ENCODE measurements at regions not wholly inside any gene's neighbourhood (a gene's known extent, or its start where the extent isn't known, plus 50 kb on each side); places are given as distances from the start of the nearest gene placed in this dataset.
"Not testable (repeated sequence)": the region's sequence is repeated elsewhere in the genome, so short reads cannot be mapped to it uniquely, and the experiment has no call there.

DNA sequence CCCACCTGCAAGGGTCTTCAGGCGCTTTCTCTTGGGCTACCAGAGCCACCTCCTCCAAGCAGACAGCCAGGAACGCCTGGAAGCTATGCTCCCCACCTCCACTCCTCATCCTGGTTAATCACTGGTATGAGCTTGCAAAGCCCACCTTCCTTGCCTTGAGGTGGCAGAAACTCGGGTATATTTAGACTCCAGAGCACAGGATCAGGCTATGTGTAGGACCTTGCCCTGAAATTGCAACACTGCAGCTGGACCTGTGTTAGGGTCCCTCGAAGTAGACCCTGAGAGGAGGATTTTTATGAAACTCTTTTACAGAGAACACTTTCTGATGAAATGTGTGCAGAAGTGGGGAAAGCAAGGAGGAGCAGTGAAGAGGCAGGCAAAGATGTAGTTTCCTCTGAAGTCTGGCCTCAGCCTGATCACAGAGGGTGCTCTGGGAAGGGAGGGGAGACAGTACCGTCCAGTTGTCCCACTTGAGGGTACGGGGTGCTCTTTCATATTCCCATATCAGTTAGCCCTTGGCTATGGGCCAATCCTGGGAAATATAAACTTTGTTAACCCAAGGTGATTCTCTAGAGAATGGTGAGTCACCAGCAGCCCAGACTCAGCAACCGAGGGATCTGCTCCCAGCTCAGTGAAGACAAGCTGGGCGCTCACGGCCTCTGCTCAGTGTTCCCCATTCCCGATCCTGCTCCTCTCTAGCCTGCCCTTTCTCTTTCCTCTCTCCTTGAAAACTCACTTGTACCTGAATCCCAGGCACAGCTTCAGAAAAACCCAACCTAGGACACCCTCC lies 157.9 kb downstream of the UQCRFS1 start:
- DNase-seq (ENCODE audit: low read depth in 2 of 2) = no peak

DNA sequence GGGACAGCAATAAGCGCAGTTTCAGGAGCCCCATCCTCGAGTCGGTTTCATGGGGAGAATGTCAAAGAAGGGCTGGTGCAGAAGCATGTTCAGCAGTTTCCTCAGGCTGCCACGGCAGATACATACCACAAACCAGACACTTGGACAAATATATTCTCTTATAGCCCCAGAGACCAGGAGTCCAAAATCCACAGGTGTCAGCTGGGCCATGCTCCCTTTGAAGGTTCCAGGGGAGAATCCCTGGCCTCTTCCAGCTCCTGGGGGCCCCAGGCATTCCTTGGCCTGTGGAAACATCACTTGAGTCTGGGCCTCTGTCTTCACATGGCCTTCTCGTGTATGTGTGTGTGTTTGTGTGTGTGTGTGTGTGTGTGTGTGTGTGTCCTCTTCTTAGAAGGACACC lies 164.1 kb downstream of the UQCRFS1 start:
- DNase-seq (ENCODE audit: low read depth in 2 of 2) = no peak

DNA sequence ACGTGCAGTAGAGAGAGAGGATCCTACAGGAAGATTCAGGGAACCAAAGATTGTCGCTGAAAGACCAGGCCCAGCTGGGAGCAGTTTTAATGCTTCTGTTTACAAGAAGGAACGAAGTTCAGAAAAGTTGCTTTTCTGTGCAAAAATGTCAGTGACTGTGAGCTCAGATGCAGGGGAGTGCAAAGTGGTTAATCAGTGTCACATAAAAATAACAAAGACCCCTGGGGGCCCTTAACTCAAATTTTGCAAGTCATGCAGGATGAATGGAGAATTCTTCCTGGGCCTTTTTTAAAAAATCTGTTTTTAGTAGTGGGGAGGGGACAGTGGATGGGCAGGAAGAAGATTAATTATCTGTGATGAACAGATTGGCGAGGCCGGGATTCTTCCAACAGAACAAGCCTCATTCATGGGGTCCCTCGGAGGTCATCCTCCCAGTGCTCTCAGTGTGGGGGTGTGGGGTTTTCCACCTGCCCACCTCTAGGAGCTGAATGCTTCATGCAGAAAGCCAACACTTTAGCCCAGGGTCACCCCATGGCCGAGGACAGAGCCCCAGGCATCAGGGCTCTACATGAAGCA lies 167.2 kb downstream of the UQCRFS1 start:
- DNase-seq (ENCODE audit: low read depth in 2 of 2) = no peak

DNA sequence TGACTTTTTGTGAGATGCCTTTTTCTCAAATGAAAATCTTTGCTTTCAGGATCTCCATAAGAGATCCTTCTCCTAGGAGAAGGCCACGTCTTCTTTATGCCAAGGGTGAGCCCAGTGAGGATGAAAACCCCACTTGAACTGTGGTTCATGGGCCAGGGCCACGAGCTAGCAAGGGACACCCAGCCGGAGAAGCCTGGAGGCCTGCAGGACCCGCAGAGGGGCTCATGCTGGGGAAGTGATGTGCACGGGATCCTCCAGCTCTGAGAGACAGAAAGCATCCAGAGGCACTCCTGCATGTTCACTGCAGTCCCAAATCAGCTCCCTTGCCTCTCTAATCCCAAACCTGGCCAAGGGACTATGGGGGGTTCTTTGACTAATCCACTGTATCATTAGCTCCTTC lies 168.9 kb downstream of the UQCRFS1 start:
- DNase-seq (ENCODE audit: low read depth in 2 of 2) = no peak

DNA sequence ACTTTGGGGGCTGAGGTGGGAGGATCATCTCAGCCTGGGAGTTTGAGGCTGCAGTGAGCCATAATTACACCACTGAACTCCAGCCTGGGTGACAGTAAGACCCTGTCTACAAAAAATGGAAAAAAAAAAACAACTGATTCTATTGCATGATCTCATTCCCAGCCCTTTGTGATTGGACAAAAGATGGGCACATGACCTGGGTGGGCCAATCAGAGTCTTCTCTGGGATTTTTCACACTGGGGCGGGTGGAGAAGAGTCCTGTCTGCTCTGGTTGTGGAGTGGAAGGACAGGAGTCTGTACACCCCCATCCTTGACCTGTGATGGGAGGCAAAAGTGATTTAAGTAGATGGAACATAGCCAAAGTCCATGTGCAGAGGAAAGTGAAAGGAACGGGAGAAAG lies 170.5 kb downstream of the UQCRFS1 start:
- DNase-seq (ENCODE audit: low read depth in 2 of 2) = no peak

DNA sequence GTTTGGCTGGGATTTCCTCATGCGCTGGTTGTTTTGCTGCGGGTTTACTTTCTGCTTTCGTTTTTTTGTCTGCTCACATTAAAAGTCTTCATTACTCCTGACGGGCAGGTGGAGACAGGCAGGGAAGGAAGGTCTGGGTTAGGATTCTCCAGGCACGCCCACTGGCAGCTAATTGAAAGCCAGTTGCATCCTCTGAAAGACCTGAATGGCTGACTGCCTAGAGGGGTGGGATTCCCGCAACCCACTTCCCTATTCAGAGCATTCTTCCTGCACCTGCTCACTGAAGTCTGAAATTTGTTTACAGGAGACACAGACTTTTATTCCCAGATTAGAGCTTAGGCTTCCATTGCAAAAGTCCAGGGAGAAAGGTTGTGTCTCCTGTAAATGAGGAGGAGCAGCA lies 172.0 kb downstream of the UQCRFS1 start:
- DNase-seq (ENCODE audit: low read depth in 2 of 2) = no peak

DNA sequence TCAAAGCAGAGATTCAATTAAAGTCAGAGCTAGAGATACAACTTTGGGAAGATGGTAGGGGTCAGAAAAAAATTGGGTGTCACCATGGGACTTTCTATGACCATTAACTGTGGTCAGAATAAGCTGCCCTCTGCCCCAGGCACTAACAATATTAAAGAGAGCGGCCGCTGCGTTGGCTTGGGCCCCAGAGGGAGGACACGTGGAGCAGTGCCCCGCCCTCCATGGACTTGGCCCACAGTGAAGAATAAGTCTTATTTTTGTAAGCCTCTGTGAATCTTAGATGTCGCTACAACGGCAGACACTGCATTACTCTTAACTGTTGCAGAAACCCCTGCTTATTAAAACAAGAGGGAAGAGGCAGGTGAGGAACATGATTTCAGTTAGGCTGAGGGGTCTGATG lies 172.7 kb downstream of the UQCRFS1 start:
- no peak for DNase-seq (ENCODE audit: low read depth in 2 of 2)

DNA sequence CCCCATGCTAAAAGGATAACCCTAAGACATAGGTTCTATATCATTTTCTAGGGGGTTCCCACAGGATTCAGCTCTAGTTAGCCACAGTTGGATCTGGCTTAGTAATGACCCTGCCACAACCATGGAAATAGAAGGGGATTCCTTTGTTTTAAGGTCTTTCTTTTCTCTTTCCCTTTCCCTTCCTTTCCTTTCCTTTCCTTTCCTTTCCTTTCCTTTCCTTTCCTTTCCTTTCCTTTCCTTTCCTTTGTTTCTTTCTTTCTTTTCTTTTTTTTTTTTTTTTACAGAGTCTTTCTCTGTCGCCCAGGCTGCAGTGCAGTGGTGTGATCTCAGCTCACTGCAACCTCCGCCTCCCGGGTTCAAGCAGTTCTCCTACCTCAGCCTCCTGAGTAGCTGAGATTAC lies 173.9 kb downstream of the UQCRFS1 start:
- not testable (repeated sequence) for DNase-seq (ENCODE audit: low read depth in 2 of 2)

DNA sequence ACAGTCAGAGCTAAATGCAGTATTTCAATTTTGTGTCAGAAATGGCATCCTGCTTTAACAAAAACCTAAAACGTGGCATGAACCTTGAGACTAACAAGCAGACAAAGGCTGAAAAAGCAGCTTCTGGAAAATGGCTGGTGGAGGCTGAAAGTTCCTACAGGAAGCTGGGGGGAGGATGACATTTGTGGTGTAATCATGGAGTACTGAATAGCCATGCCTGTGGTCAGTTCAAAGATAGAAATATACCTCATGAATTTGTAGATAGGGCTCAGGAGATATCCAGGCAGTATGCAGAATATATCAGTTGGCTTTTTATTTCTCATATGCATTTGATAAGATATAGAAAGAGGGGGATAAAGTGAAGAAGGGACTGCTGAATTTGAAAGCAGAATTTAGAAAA lies 181.7 kb downstream of the UQCRFS1 start:
- DNase-seq (ENCODE audit: low read depth in 2 of 2) = no peak

DNA sequence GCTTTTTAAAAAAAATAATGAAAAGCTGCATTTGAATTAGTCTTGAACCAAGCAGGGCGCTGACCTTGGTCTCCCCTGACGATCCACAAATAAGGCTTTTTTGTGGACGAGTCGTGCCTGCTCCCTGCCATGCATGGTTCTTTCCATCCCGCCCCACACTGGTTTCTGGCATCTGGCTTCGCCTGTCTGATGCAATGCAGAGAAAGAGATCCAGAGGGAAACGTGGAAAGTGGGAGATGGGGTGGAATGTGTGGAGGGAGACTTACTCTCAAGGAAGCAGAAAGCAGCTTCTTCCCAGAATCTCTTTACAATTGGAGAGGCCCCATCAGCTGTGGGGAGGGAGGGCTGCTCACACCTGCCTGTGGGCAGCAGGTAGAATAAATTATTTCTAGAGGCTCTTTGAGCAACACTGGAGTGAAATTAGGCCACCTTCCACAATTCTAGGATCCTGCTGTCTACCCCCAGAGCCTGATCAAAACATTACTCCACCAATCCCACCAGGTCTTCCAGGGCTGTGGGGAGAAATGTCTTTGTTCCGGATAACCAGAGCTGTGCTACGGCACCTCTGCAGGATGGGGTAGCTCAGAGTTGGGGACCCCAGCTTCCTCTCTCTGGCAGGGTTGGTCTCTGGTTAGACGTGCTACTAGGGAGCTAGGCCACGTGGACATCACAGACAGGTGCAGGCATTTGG lies 183.5 kb downstream of the UQCRFS1 start:
- DNase-seq (ENCODE audit: low read depth in 2 of 2) = no peak

DNA sequence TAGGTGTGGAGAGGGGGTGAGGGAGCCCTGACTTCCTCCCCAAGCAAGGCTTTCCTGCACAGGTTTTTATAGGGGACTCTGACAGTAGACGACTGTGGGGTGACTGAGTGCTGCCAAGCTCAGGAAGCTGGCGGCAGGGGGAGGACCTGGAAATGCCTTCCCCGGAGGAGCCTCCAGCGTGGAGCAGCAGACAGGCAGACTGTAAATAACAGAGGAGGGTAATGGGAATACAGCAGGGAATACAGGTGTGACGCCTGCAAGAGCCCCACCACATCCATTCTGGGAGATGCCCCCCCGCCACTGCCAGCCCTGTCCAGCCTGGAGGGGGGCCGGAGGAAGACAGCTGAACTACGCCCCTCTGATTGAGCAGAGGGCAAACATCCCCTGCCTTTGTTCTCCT lies 190.4 kb downstream of the UQCRFS1 start:
- DNase-seq (ENCODE audit: low read depth in 2 of 2) = no peak

DNA sequence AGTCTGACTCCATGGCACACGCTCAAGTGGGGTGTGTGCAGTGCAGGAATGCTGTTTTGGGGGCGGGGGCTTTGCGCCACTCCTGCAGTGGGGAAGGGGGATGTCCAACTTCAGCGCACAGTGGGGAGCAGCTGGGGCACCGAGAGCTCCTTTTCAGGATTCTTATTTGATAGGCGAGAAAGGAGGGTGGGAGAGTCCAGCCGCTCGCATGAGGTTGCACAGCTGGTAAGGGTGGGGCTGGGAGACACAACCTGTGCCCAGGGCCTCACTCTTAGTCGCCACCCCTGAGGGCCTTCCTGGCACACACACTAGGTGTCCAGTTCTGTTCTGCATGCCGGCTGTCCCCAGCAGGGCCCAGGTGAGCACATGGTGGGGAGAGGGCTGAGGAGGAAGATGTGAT lies 190.8 kb downstream of the UQCRFS1 start:
- no peak for DNase-seq (ENCODE audit: low read depth in 2 of 2)

DNA sequence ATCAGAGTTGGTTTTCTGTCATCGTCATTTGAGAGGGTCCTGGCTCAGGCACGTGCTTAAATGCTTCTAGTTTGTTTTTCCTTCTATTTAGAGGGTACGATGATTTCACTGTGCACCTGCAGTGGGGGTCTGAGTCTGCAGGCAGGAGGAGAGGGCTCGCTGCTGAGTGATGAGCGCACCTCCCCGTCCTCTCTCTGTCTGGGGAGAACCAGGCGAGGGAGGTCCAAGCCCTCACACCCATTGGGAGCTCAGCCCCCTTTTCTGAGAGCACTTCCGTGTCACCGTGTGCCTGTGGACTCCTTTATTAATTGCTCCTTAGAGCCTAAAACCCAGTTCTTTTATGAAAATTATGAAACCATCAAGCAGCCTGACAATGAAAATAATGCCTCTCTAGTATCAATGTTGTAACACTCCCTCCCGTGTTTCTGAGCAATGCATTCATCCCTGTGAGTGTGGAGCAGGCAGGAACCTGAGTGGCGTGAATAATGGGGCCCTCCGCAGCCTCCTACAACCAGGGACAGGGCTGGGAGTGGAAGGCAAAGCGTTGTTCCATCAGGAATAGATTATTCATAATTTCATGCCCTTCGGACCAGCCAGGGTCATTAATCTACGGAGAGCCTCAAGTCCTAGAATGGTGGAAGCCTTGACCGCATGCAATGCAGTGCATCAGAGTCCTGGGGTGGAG lies 191.6 kb downstream of the UQCRFS1 start:
- no peak for DNase-seq (ENCODE audit: low read depth in 2 of 2)

DNA sequence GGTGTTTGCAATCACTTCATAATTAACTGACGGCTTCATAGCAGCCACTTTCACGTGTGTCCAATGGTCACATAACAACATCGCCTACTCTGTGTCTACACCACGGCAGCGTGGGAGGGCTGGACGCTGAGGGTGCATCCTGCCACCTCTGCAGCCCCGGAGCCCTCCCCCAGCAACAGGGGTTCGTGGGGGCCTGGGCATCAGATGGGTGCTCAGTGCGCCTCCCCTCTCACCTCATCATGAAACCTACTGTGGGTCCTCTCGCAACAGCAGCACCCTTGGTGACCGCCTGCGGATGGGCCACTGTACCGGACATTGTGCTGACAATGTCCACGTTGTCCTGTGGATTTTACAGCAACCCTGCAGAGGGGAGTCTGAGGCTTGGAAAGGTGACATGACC lies 193.5 kb downstream of the UQCRFS1 start:
- no peak for DNase-seq (ENCODE audit: low read depth in 2 of 2)

DNA sequence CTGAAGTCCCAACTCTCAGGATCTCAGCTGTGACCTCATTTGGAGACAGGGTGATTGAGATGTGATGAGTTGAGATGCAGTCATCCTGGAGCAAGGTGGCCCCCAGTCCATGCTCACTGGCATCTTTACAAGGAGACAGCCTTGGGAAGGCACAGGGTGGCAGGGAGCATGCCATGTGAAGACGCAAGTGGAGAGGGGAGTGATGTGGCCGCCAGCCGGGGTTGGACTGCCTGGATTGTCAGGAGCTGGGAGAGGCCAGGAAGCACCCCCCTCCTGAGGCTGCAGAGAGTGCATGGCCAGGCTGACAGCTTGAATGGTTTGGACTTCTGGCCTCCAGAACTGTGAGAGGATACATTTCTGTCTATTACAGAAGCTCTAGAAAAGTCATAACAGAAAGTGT lies 194.4 kb downstream of the UQCRFS1 start:
- DNase-seq (ENCODE audit: low read depth in 2 of 2) = no peak

DNA sequence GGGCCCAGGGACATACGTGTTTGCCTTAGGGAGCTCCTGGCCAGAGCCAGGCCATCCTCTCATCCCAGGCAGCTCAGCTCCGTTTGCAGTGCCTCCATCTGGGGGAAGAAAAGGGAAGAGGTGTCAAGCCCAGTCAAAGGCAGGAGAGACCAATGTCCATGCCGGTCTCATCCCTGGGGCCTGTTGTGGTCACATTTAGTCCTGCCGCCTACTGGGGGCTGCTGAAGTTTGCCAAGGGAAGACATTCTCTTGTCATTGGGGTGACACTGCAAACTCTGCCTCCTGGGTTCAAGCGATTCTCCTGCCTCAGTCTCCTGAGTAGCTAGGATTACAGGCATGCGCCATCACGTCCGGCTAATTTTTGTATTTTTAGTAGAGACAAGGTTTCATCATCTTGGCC lies 195.2 kb downstream of the UQCRFS1 start:
- no peak for DNase-seq (ENCODE audit: low read depth in 2 of 2)

DNA sequence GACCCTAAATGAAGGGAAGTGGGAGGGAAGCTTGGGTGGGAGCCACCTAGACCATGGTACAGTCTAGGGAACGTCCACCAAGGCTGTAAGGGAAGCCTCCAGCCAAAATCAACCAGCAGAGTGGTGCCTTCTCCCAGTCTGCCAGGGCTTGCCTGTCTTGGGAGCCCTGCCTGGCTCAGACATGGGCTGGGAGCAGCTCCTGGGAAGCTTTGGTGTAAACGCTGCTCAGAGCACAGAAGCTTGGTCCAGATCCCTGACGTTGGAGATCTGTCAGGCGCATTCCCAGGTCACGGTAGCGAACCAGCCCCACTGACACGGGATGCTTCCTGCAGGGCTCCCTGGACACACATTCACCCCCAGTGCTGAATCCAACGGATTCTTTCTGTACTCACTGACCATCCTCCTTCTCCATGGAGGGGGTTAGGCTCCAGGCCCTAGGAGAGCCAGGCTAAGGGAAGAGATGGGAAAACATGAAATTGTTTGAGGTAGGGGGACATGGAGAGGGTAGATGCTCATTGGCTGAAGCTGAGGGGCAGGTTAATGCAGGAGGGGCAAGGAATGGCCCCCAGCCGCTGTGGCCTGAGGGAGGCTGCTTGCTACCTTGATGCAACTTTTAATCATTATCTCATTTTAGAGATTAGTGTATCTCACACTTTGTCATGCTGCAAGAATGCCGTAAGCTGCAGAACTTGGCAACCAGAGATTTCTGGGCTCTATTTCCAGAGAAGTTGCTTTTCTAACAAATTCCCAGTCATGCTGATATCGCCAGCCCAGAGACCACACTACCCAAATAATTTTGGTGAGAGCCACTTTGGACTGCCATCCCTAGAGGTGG lies 195.8 kb downstream of the UQCRFS1 start:
- DNase-seq (ENCODE audit: low read depth in 2 of 2) = no peak

DNA sequence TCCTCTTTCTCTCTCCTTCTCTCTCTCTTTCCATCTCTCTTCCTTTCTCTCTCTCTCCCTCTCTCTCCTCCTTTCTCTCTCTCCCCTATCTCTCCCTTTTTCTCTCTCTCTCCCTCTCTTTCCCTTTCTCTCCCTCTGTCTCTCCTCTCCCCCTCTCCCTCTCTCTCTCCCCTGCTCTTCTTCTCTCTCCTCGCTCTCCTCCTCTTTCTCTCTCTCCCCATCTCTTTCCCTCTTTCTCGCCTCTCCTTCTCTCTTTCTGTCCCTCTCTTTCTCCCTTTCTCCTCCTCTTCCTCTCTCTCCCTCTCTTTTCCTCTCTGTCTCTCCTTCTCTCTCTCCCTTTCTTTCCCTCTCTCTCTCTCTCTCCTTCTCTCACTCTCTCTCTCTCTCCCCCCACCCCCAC lies 196.6 kb downstream of the UQCRFS1 start:
- no peak for DNase-seq (ENCODE audit: low read depth in 2 of 2)

DNA sequence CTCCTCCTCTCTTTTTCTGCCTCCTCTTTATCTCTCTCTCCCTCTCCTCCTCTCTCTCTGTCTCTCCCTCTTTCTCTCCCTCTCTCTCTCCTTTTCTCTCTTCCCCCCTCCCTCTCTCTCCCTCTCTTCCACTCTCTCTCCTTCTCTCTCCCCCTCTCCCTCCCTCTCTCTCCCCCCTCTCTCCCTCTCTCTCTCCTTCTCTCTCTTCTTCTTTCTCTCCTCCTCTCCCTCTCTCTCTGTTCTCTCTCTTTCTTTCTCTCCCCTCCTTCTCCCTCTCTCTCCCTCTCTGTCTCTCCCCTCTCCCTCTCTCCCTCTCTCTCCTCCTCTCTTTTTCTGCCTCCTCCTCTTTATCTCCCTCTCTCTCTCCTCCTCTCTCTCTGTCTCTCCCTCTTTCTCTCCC lies 197.4 kb downstream of the UQCRFS1 start:
- no peak for DNase-seq (ENCODE audit: low read depth in 2 of 2)

DNA sequence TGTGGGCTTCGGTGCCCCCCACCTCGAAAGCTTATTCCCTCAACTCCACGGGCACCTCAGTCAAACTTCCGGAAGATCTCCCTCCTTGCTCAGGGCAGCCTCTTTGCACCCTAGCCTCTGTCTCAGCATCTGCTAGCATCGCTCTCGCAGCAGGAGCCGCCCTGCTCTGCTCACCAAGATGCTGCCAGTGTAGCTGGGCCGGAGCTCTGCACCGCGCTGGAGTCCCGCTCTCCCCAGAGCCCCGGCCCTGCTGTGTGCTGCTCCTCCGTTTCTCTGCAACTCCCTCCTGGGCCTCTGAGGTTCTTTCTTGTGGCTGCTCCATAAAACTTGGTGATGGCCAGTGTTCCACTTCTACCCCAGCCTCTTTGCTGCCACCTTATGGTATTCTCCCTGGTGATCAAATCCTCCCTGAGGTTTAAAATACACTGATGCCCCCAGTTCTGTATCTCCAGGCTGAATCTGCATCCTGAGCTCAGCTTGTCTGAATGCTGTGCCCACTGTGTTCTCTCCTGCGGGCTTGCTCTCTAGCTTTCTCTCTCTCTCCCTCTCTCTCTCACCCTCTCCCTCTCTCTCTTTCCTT lies 198.0 kb downstream of the UQCRFS1 start:
- DNase-seq (ENCODE audit: low read depth in 2 of 2) = no peak

DNA sequence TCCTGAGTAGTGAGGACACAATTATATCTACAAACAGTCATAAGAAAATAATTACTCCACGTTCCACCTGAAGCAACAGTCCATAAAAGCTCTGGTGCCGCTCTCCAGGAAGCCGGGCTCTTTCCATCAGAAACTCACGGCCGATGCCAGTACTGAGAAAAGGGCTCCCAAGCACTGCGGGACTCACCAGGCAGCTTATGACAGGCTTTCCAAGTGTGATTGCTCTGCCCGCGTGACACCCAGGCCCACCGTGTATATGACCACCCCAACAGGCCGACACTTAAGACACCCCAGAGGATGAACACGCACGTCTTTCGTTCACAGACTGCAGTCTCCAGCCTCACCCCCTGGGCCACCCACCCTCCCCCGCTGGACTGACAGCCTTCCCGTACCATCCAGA lies 199.0 kb downstream of the UQCRFS1 start:
- DNase-seq (ENCODE audit: low read depth in 2 of 2) = no peak

Measured in activated CD4-positive, alpha-beta T cell treated with anti-CD3 and anti-CD28 coated beads for 24 hours (primary cell).